Activated CD4-positive, alpha-beta memory T cell treated with anti-CD3 and anti-CD28 coated beads for 36 hours (primary cell): ENCODE measurements at regions not wholly inside any gene's neighbourhood (a gene's known extent, or its start where the extent isn't known, plus 50 kb on each side); places are given as distances from the start of the nearest gene placed in this dataset.

Experiments
- CTCF ChIA-PET: fragments of 350-600 bp; sonication (Branson Sonifier 250); formaldehyde crosslinking; loops from one replicate; lab custom pipeline; 2021; ENCODE audit warnings: antibody characterized with exemption, inconsistent platforms; lab: Charles Lee
- POLR2A ChIA-PET: fragments of 350-600 bp; sonication (Branson Sonifier 250); formaldehyde crosslinking; loops from one replicate; lab custom pipeline; 2021; ENCODE audit warnings: antibody characterized with exemption; lab: Charles Lee
- DNase-seq: peaks from one replicate; pipeline ENCODE4 v3.0.0-alpha.2; 2020
- H3K27ac Mint-ChIP-seq: one replicate; pipeline ENCODE4 v1.8.0; 2021; ENCODE audit warnings: mixed read lengths
- H3K27me3 Mint-ChIP-seq: one replicate; pipeline ENCODE4 v1.8.0; 2021; ENCODE audit warnings: mixed read lengths
- H3K36me3 Mint-ChIP-seq: one replicate; pipeline ENCODE4 v1.8.0; 2021; ENCODE audit warnings: mixed read lengths
- H3K4me1 Mint-ChIP-seq: one replicate; pipeline ENCODE4 v1.8.0; 2021; ENCODE audit warnings: low read depth, mixed read lengths
- H3K4me3 Mint-ChIP-seq: one replicate; pipeline ENCODE4 v1.8.0; 2021; ENCODE audit warnings: mild to moderate bottlenecking, mixed read lengths
- H3K9me3 Mint-ChIP-seq: one replicate; pipeline ENCODE4 v1.8.0; 2021; ENCODE audit warnings: mixed read lengths
- intact Hi-C: fragments of 100-400 bp; cut with micrococcal nuclease; formaldehyde crosslinking; loops from one replicate; pipeline ENCODE4 v1.15.1; 2023

DNA sequence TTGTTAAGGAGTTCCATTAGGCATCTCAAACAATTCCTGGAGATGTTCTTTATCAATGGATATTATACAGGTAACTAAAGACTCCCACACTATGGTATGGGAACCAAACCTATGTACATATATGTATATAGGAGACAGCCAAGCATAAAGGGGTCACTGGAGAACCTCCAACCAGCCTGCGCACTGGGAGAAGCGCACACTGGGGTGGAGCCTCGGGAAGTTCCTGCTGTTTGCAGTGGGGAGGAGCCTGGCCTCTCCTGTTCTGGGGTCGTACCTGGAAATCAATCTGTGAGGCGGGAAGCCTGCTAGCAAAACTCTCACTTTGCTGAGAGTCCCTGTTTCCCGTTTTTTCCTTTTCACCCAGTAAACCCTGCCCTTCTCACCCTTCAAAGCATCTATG is 83.1 kb upstream of the CREB1 start:
- intact Hi-C loops, result no loop called here
- ChIA-PET CTCF (interaction anchor here (0.5 kb wide), 1 partner anchor 666 kb away, joined by 3 read pairs; no protein-coding TSS in a partner anchor), POLR2A (no interaction called here)
- H3K4me1 Mint-ChIP-seq, result no peaks in the 10 kb centered on the region
- H3K36me3 Mint-ChIP-seq, result no peaks in the 10 kb centered on the region
- H3K4me3 Mint-ChIP-seq, result no peak overlapping the region
- no peak for DNase-seq
- no peak overlapping the region for H3K27ac Mint-ChIP-seq
- H3K27me3 Mint-ChIP-seq, result no peaks in the 10 kb centered on the region
- H3K9me3 Mint-ChIP-seq, result no peaks in the 10 kb centered on the region

DNA sequence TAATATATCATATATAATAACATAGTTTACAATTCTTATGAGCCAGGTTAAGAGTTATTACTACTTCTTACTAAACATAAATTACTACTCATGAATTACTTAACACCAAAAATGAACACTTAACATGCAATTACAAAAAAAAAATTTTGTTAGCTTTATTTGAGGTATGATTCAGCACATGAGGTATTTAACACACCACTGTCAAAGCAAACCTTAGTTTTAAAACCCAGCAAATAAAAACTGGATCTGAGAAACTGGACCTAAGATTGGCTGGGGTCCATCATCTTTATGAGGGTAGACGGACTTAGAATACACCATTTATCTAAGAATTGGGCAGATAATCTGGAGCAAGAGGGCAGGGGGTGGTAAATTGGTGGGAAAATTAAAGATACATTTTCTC is 81.8 kb upstream of the CREB1 start:
- no peaks in the 10 kb centered on the region for H3K27me3 Mint-ChIP-seq
- H3K36me3 Mint-ChIP-seq, result no peaks in the 10 kb centered on the region
- H3K9me3 Mint-ChIP-seq, result no peaks in the 10 kb centered on the region
- intact Hi-C loops, result no loop called here
- ChIA-PET POLR2A (no interaction called here), CTCF (no interaction called here)
- DNase-seq, result no peak
- no peaks in the 10 kb centered on the region for H3K4me1 Mint-ChIP-seq
- H3K27ac Mint-ChIP-seq, result no peak overlapping the region
- no peak overlapping the region for H3K4me3 Mint-ChIP-seq

DNA sequence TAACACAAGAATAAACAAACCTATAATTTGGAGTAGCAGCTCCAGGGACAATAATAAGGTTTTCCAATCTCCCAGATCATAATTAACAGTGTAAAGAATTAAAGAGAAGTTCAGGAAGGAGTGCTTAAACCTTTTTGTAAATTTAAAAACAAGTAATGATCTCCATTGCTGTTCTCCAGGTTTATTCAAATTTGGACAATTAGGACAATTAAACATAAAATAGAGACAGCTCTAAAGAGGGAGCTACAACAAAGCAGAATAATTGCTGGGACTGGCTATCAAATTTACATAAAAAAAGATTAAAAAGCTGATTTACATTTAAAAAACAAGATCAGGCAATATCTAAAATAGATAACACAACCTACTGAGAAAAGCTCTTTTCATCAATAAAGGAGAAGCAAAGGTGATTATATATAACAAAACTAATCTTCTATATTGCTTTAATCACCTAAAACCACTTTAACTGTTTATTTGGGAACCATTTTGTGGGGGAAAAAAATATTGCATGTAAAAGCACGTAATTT is 80.1 kb upstream of the CREB1 start:
- H3K4me3 Mint-ChIP-seq, result no peak overlapping the region
- no peaks in the 10 kb centered on the region for H3K27me3 Mint-ChIP-seq
- CTCF ChIA-PET, result interaction anchor here (0.5 to 2.1 kb wide), 2 partner anchors 19 to 24 kb away, joined by 3 to 5 read pairs; no protein-coding TSS in a partner anchor
- DNase-seq, result no peak
- POLR2A ChIA-PET, result no interaction called here
- H3K36me3 Mint-ChIP-seq, result no peaks in the 10 kb centered on the region
- H3K27ac Mint-ChIP-seq, result no peak overlapping the region
- H3K9me3 Mint-ChIP-seq, result no peaks in the 10 kb centered on the region
- intact Hi-C loops, result no loop called here
- no peaks in the 10 kb centered on the region for H3K4me1 Mint-ChIP-seq

DNA sequence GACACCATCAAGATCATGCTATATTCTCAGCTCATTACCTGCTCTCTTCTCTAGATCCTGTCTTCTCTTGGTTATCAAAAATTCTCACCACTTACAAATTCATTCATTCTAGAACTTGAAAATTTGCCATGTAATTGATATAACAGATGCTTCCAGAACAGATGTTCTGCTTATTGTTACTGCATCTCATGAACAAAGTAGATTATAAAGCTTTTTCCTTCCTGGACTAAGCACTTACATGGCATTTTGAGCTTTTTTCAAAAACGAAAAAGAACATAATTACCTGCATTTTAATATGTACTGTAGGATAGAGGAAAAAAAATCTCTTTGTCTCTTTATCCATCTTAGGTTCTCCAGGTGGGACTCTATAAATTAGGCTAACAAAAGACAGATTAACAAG is 79.6 kb upstream of the CREB1 start:
- intact Hi-C loops, result no loop called here
- no peak for DNase-seq
- Mint-ChIP-seq H3K9me3 (no peaks in the 10 kb centered on the region), H3K27me3 (no peaks in the 10 kb centered on the region), H3K4me1 (no peaks in the 10 kb centered on the region), H3K27ac (no peak overlapping the region), H3K4me3 (no peak overlapping the region), H3K36me3 (no peaks in the 10 kb centered on the region)
- ChIA-PET CTCF (interaction anchor here (0.5 to 2.1 kb wide), 2 partner anchors 19 to 23 kb away, joined by 3 to 5 read pairs; no protein-coding TSS in a partner anchor), POLR2A (no interaction called here)

DNA sequence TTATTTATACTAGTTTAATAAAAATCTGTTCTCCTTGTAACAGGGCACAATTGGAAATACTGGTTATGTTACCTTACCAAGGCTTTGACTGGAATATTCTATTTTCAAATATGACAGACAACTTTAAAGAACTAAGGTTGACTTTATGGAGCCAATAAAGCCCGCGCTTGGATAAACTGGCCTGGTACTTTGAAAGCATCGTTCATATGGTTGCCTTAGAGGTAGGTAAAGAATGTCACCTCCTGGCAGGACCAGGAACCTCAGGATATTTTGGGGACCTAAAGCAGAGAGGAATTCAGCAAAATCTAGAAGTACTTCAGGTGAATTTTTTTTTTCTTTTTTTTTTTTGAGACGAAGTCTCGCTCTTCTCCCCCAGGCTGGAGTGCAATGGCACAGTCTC is 71.2 kb upstream of the CREB1 start:
- H3K27ac Mint-ChIP-seq, result no peak overlapping the region
- DNase-seq, result no peak
- intact Hi-C loops, result no loop called here
- H3K27me3 Mint-ChIP-seq, result no peaks in the 10 kb centered on the region
- no peaks in the 10 kb centered on the region for H3K36me3 Mint-ChIP-seq
- H3K4me1 Mint-ChIP-seq, result peaks cover 21% of the 10 kb centered on the region
- ChIA-PET POLR2A (no interaction called here), CTCF (no interaction called here)
- no peaks in the 10 kb centered on the region for H3K9me3 Mint-ChIP-seq
- no peak overlapping the region for H3K4me3 Mint-ChIP-seq

DNA sequence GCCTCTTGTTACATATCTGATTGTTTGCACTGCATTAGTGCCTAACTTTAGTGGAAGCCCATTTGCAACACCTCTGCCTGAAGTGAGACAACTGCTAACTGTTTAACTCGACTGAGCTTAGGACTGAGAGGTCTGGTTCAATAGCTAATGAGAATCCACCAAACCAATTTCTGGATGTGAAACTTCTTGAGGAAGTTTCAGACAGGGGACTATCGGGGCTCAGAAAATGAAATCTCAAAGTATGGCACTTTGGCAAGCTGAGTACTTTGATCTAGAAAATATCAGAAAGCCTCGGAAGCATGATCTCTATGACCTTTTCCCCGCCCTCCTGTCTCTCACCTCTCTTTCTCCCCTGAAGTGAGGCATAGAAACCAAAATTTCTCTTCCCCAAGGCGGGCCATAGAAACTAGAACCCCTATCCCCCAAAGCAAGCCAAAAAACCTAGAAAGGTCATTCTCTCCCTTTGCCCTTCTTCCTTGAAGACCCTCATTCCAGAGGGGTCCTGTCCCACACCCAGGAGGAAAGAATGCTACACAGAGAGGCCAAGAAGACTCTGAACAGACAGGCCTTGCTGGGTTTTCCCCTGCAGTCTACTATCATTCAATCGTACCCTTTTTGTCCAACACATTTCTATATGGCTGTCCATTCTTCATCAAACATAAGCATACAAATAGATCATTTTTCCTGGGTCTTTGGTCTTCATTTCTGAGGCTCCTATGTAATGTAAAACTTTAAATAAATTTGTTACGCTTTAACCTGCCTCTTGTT is 69.6 kb upstream of the CREB1 start:
- ChIA-PET CTCF (no interaction called here), POLR2A (no interaction called here)
- H3K4me3 Mint-ChIP-seq, result no peak overlapping the region

DNA sequence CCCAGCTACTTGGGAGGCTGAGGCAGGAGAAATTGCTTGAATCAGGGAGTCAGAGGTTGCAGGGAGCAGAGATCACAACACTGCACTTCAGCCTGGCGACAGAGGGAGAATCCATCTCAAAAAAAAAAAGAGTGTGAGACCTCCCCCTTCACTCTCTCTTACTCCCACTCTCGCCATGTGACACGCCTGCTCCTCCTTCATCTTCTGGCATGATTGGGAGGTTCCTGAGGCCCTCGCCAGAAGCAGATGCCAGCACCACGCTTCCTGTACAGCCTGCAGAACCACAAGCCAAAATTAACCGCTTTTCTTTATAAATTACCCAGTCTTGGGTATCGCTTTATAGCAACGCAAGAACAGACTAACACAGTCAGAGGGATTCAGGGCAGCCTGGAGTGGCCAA is 66.3 kb upstream of the CREB1 start:
- H3K27ac Mint-ChIP-seq, result no peak overlapping the region
- peaks cover 34% of the 10 kb centered on the region for H3K4me1 Mint-ChIP-seq
- H3K36me3 Mint-ChIP-seq, result no peaks in the 10 kb centered on the region
- ChIA-PET CTCF (no interaction called here), POLR2A (no interaction called here)
- no peaks in the 10 kb centered on the region for H3K9me3 Mint-ChIP-seq
- no peaks in the 10 kb centered on the region for H3K27me3 Mint-ChIP-seq
- DNase-seq, result peak; percentile 45
- intact Hi-C loops, result no loop called here
- H3K4me3 Mint-ChIP-seq, result no peak overlapping the region

More for the DNA sequence above, 69.6 kb upstream of the CREB1 start:
- DNase-seq, result no peak
- H3K9me3 Mint-ChIP-seq, result no peaks in the 10 kb centered on the region
- no peaks in the 10 kb centered on the region for H3K36me3 Mint-ChIP-seq
- H3K27ac Mint-ChIP-seq, result no peak overlapping the region
- intact Hi-C loops, result no loop called here
- no peaks in the 10 kb centered on the region for H3K27me3 Mint-ChIP-seq
- H3K4me1 Mint-ChIP-seq, result peaks cover 24% of the 10 kb centered on the region

DNA sequence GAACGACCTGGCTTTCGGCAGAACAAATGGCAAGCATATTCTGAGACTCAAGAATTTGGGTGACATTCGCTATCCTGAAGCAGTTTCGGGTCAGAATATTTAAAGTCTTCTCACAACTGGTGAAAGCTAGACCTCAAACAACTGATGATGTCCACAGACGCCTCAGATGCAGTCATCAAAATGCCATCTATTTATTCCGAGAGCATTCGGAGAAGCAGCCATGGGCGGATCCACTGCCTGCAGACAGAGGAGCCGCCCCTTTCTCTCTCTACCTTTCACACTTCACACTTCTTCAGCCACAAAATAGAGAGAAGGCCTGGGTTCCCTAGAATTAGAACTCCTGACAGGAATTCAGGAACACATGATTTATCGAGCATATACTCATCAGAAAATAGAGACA is 65.8 kb upstream of the CREB1 start:
- ChIA-PET CTCF (no interaction called here), POLR2A (no interaction called here)
- Mint-ChIP-seq H3K27me3 (no peaks in the 10 kb centered on the region), H3K27ac (no peak overlapping the region), H3K4me1 (peaks cover 34% of the 10 kb centered on the region), H3K36me3 (no peaks in the 10 kb centered on the region), H3K4me3 (no peak overlapping the region), H3K9me3 (no peaks in the 10 kb centered on the region)
- DNase-seq, result no peak
- intact Hi-C loops, result no loop called here

DNA sequence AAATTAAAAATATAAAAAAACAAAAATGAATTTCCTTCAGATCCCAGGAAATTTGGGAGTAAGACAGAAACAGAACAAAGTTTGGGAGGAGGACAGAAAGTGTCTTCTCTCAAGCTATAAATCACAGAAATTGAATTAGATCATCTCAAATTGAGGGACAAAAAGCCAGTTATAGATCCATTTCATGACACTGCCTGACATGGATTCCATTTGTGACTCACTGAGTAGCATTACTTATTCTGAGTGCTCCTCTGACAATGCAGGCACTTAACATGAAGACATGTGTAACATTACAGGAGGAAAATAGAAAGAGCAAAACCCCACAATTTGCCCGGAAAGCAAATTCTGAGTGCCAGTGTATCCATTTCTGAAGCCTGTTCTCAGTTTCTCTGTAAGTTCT is 63.9 kb upstream of the CREB1 start:
- Mint-ChIP-seq H3K27me3 (no peaks in the 10 kb centered on the region), H3K4me1 (peaks cover 22% of the 10 kb centered on the region), H3K4me3 (no peak overlapping the region), H3K36me3 (no peaks in the 10 kb centered on the region), H3K27ac (no peak overlapping the region), H3K9me3 (no peaks in the 10 kb centered on the region)
- intact Hi-C loops, result no loop called here
- DNase-seq, result no peak
- ChIA-PET CTCF (no interaction called here), POLR2A (no interaction called here)

DNA sequence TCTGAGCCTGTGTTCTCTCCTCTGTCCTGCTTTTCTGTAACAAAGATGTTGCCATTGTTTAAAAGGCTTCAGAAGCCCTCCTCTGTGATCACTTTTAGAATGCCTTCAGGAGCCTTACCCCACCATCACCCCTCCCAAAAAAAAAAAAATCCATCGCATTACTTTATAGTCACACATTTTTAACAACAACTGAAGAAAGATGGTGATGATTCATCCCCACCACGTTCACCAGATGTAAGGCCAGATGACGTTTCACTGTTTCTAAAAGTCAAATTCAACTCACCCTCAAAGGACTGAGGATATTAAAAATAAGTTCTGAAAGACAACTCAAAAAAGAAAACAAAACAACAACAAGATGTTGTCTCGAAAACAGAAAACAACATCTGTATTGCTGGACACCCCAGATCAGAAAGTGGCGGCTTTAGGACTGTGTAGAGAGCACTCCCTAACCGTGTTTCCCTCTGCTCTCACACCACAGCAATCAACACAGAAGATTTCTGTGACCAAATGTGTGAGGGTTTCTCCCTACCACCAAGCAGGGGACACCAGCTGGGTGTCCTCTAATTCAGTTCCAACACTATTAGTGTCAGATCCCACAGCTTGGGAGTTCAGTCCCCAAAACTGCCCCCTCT is 61.9 kb upstream of the CREB1 start:
- intact Hi-C loops, result no loop called here
- H3K4me3 Mint-ChIP-seq, result no peak overlapping the region
- peak; percentile 15 for DNase-seq
- ChIA-PET CTCF (no interaction called here), POLR2A (interaction anchor here (0.6 kb wide), 1 partner anchor 326 kb away, joined by 3 read pairs; no protein-coding TSS in a partner anchor)
- H3K4me1 Mint-ChIP-seq, result peaks cover 24% of the 10 kb centered on the region
- H3K9me3 Mint-ChIP-seq, result no peaks in the 10 kb centered on the region
- no peaks in the 10 kb centered on the region for H3K27me3 Mint-ChIP-seq
- H3K36me3 Mint-ChIP-seq, result no peaks in the 10 kb centered on the region
- H3K27ac Mint-ChIP-seq, result peak overlapping the region; percentile 55

- POLR2A ChIA-PET, result no interaction called here
- Mint-ChIP-seq H3K27ac (no peak overlapping the region), H3K36me3 (no peaks in the 10 kb centered on the region)
Measured at GRCh38 chr2:207468488-207468887, 61.3 kb upstream of the CREB1 start.

GRCh38 chr2:207469451-207469850 is 60.3 kb upstream of the CREB1 start:
- H3K9me3 Mint-ChIP-seq, result no peaks in the 10 kb centered on the region
- intact Hi-C loops, result no loop called here
- no peaks in the 10 kb centered on the region for H3K36me3 Mint-ChIP-seq
- ChIA-PET CTCF (interaction anchor here (0.7 kb wide), 1 partner anchor 217 kb away, joined by 3 read pairs; no protein-coding TSS in a partner anchor), POLR2A (no interaction called here)
- H3K4me3 Mint-ChIP-seq, result no peak overlapping the region
- no peak overlapping the region for H3K27ac Mint-ChIP-seq
- H3K27me3 Mint-ChIP-seq, result no peaks in the 10 kb centered on the region
- DNase-seq, result no peak
- peaks cover 23% of the 10 kb centered on the region for H3K4me1 Mint-ChIP-seq

More at GRCh38 chr2:207468488-207468887, 61.3 kb upstream of the CREB1 start:
- CTCF ChIA-PET, result no interaction called here
- intact Hi-C loops, result no loop called here
- no peak overlapping the region for H3K4me3 Mint-ChIP-seq
- H3K4me1 Mint-ChIP-seq, result peaks cover 24% of the 10 kb centered on the region
- DNase-seq, result no peak
- no peaks in the 10 kb centered on the region for H3K9me3 Mint-ChIP-seq
- H3K27me3 Mint-ChIP-seq, result no peaks in the 10 kb centered on the region
